Transverse colon (tissue), 4 donors: ENCODE measurements at regions not wholly inside any gene's neighbourhood (a gene's known extent, or its start where the extent isn't known, plus 50 kb on each side); places are given as distances from the start of the nearest gene placed in this dataset.

ENCODE experiments used
- DNase-seq: peaks from one replicate; pipeline ENCODE4 v3.0.0-alpha.2; 2019
- H3K27ac ChIP-seq, 4 donors: fragments of 200-600 bp; sonication (generic); 2 replicates each; pipeline ENCODE4 v1.5.1; 2016 to 2018; ENCODE audit warnings: inconsistent platforms in 4 of 4
- H3K27me3 ChIP-seq: fragments of 200-600 bp; sonication (generic); 2 replicates; pipeline ENCODE4 v1.5.1; 2017; ENCODE audit warnings: inconsistent platforms
- H3K36me3 ChIP-seq, 4 donors: fragments of 200-600 bp; sonication (generic); 2 replicates each; pipeline ENCODE4 v1.5.1; 2017 to 2019; ENCODE audit warnings: inconsistent platforms in 4 of 4
- H3K4me1 ChIP-seq, 4 donors: fragments of 200-600 bp; sonication (generic); 2 replicates each; pipeline ENCODE4 v1.5.1; 2017 to 2020; ENCODE audit warnings: inconsistent platforms in 4 of 4
- H3K4me3 ChIP-seq, 4 donors: fragments of 200-600 bp; sonication (generic); 1 replicate in 1 of 4; 2 replicates in 3 of 4; pipeline versions ENCODE4 v1.5.1 to v1.6.1; 2017 to 2019; ENCODE audit warnings: inconsistent platforms in 4 of 4
- H3K9me3 ChIP-seq, 2 donors: fragments of 200-600 bp; sonication (generic); 2 replicates each; pipeline ENCODE4 v1.5.1; 2017 to 2019; ENCODE audit warnings: inconsistent platforms in 2 of 2
- CTCF ChIP-seq, 5 experiments: fragments of 200-600 bp in 3 of 5; fragments of 450-650 bp in 2 of 5; sonication (generic) in 3 of 5; IDR thresholded peaks; 1 replicate in 2 of 5; 2 replicates in 3 of 5; pipeline ENCODE4 v1.5.1; 2016 to 2017; ENCODE audit warnings: antibody characterized with exemption in 5 of 5, inconsistent platforms in 3 of 5, mild to moderate bottlenecking in 2 of 5, moderate library complexity in 1 of 5
- EP300 ChIP-seq: sonication (generic); formaldehyde crosslinking; IDR thresholded peaks from one replicate; pipeline ENCODE4 v1.6.1; 2017; ENCODE audit warnings: antibody characterized with exemption, low read depth
- POLR2A ChIP-seq: fragments of 450-650 bp; IDR thresholded peaks from one replicate; pipeline ENCODE4 v1.6.1; 2016; ENCODE audit warnings: antibody characterized with exemption, mild to moderate bottlenecking, moderate library complexity
- POLR2AphosphoS5 ChIP-seq, 3 donors: sonication (generic); formaldehyde crosslinking; IDR thresholded peaks; one replicate each; pipeline ENCODE4 v1.6.1; 2016; ENCODE audit warnings: antibody characterized with exemption in 3 of 3
- WGBS, 2 donors: methylation state at CpG; one replicate each; pipeline ENCODE4 v1.1.5; 2018; ENCODE audit warnings: low coverage in 1 of 2; 5-methylcytosine and 5-hydroxymethylcytosine counted together
- in situ Hi-C, 4 donors: fragments of 200-750 bp; cut with MboI; loops; one replicate each; pipeline versions ENCODE4 v1.15.0 to v1.15.1; 2017; ENCODE audit warnings: low sequenced_read_pairs in 3 of 4, low pct_ligation_motif_present in 1 of 4, low pct_unique_long_range_greater_than_20kb in 1 of 4
- intact Hi-C: fragments of 100-400 bp; cut with DNase I; formaldehyde crosslinking; loops from one replicate; pipeline ENCODE4 v1.15.1; 2023; ENCODE audit warnings: low total_unique reads

GRCh38 chr10:78301891-78302738 is 268.5 kb downstream of the RPS24 start:
- DNase-seq = no peak
- intact Hi-C loops = loop anchor here (10.0 kb wide), 1 partner anchor 893 kb away; no protein-coding TSS in a partner anchor
- peaks cover 6 to 16% (median 10%) of the 10 kb centered on the region in 4 donors for H3K4me1 ChIP-seq
- H3K27me3 ChIP-seq = no peaks in the 10 kb centered on the region
- 69 to 83% methylated on average over 2 to 11 of the region's 11 CpGs for WGBS, 2 donors
- H3K36me3 ChIP-seq = no peaks in the 10 kb centered on the region
- no peaks in the 10 kb centered on the region for H3K9me3 ChIP-seq
- no peak for TF ChIP-seq CTCF (IDR thresholded peaks at IDR 0.05)
- TF ChIP-seq POLR2A = no peak
- no peak for TF ChIP-seq POLR2AphosphoS5 (IDR thresholded peaks at IDR 0.05)
- TF ChIP-seq EP300 = no peak
- H3K27ac ChIP-seq = peak overlapping the region; percentile 89 to 93 (median 90)
- in situ Hi-C loops = loop anchor here in 2 of 4 donors (10.0 kb wide), 2 partner anchors 257 to 893 kb away; no protein-coding TSS in a partner anchor
- peak overlapping the region in 3 of 4 donors; percentile 45 to 66 (median 52) for H3K4me3 ChIP-seq

GRCh38 chr10:78302739-78302988 is 269.0 kb downstream of the RPS24 start:
- in situ Hi-C loops (loop anchor here in 2 of 4 donors (10.0 kb wide), 2 partner anchors 258 to 892 kb away; no protein-coding TSS in a partner anchor), intact Hi-C loops (loop anchor here (10.0 kb wide), 1 partner anchor 892 kb away; no protein-coding TSS in a partner anchor)
- TF ChIP-seq POLR2AphosphoS5 (IDR thresholded peaks at IDR 0.05) (no peak), EP300 (no peak), POLR2A (no peak), CTCF (IDR thresholded peaks at IDR 0.05) (no peak)

GRCh38 chr10:78302989-78303854 is 269.6 kb downstream of the RPS24 start:
- Histone ChIP-seq H3K27ac (peak overlapping the region; percentile 89 to 93 (median 90)), H3K9me3 (no peaks in the 10 kb centered on the region), H3K4me3 (peak overlapping the region; percentile 45 to 73 (median 59)), H3K4me1 (peaks cover 6 to 16% (median 10%) of the 10 kb centered on the region in 4 donors), H3K36me3 (no peaks in the 10 kb centered on the region), H3K27me3 (no peaks in the 10 kb centered on the region)
- intact Hi-C loops = loop anchor here (10.0 kb wide), 1 partner anchor 892 kb away; no protein-coding TSS in a partner anchor
- in situ Hi-C loops = loop anchor here in 2 of 4 donors (10.0 kb wide), 2 partner anchors 258 to 892 kb away; no protein-coding TSS in a partner anchor
- TF ChIP-seq EP300 = peak; percentile 6
- TF ChIP-seq POLR2AphosphoS5 (IDR thresholded peaks at IDR 0.05) = peak; percentile 72 to 91 (median 86)
- peak; percentile 67 to 93 (median 73) for TF ChIP-seq CTCF (IDR thresholded peaks at IDR 0.05)
- peak; percentile 92 for TF ChIP-seq POLR2A
- WGBS, 2 donors = 6% methylated on average over 60 of the region's 81 CpGs; no CpG with 5 or more reads in 1 of the 2 donors
- DNase-seq = peak; percentile 96

More at GRCh38 chr10:78302739-78302988, 269.0 kb downstream of the RPS24 start:
- DNase-seq = no peak
- H3K9me3 ChIP-seq = no peaks in the 10 kb centered on the region
- no peaks in the 10 kb centered on the region for H3K27me3 ChIP-seq
- WGBS, 2 donors = 7% methylated on average over 3 of the region's 3 CpGs; no CpG with 5 or more reads in 1 of the 2 donors
- H3K4me1 ChIP-seq = peaks cover 6 to 16% (median 10%) of the 10 kb centered on the region in 4 donors
- peak overlapping the region; percentile 45 to 73 (median 59) for H3K4me3 ChIP-seq
- no peaks in the 10 kb centered on the region for H3K36me3 ChIP-seq
- H3K27ac ChIP-seq = peak overlapping the region; percentile 89 to 93 (median 90)
